ENCODE measurements at regions not wholly inside any gene's neighbourhood (a gene's known extent, or its start where the extent isn't known, plus 50 kb on each side); places are given as distances from the start of the nearest gene placed in this dataset.

- no peaks in the 10 kb centered on the region for H3K27me3 ChIP-seq
- H3K4me1 ChIP-seq = no peaks in the 10 kb centered on the region
- intact Hi-C loops (cut with DNase I) = no loop called here
- no peaks in the 10 kb centered on the region for H3K9me3 ChIP-seq
- H3K36me3 ChIP-seq = no peaks in the 10 kb centered on the region
- no peak overlapping the region for H3K27ac ChIP-seq
- no peak for DNase-seq
- H3K9ac ChIP-seq (ENCODE audit: low read depth in 2 of 2, low read length in 2 of 2) = no peak overlapping the region
- TF ChIP-seq, protein P1, sequence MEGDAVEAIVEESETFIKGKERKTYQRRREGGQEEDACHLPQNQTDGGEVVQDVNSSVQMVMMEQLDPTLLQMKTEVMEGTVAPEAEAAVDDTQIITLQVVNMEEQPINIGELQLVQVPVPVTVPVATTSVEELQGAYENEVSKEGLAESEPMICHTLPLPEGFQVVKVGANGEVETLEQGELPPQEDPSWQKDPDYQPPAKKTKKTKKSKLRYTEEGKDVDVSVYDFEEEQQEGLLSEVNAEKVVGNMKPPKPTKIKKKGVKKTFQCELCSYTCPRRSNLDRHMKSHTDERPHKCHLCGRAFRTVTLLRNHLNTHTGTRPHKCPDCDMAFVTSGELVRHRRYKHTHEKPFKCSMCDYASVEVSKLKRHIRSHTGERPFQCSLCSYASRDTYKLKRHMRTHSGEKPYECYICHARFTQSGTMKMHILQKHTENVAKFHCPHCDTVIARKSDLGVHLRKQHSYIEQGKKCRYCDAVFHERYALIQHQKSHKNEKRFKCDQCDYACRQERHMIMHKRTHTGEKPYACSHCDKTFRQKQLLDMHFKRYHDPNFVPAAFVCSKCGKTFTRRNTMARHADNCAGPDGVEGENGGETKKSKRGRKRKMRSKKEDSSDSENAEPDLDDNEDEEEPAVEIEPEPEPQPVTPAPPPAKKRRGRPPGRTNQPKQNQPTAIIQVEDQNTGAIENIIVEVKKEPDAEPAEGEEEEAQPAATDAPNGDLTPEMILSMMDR (IDR thresholded peaks at IDR 0.05) = no peak
- H3K4me3 ChIP-seq = no peak overlapping the region
Measured at GRCh38 chr15:61641645-61642044, 412.5 kb upstream of the RORA start.

DNA sequence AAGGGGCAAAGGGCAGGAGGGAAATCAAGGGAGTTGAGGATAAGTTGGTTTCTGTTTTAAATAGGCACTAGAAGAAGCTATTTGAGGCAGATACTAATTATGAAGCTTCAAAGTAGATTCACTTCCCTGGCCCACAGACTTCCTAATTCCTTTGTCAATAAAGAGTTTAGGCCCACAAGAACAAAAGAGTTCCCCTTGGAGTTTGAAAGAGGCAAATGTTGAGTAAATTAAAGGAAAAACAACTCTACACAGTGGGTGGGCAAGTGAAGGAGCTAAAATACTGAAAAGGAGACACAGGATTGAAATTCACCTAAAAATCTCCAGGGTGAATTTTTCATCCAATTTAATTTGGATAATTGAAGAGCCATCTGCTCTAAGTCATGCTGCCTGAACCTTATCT, 411.7 kb upstream of the RORA start:
- Histone ChIP-seq H3K36me3 (no peaks in the 10 kb centered on the region), H3K9ac (ENCODE audit: low read depth in 2 of 2, low read length in 2 of 2) (no peak overlapping the region), H3K27ac (no peak overlapping the region), H3K4me1 (no peaks in the 10 kb centered on the region), H3K9me3 (no peaks in the 10 kb centered on the region), H3K4me3 (no peak overlapping the region), H3K27me3 (no peaks in the 10 kb centered on the region)
- intact Hi-C loops (cut with DNase I) = no loop called here
- DNase-seq = no peak
- TF ChIP-seq, protein P1 (IDR thresholded peaks at IDR 0.05) = no peak

- no peak for DNase-seq
- no peak overlapping the region for H3K9ac ChIP-seq (ENCODE audit: low read depth in 2 of 2, low read length in 2 of 2)
- H3K4me1 ChIP-seq = no peaks in the 10 kb centered on the region
- no peak overlapping the region for H3K4me3 ChIP-seq
- no peaks in the 10 kb centered on the region for H3K27me3 ChIP-seq
- H3K9me3 ChIP-seq = no peaks in the 10 kb centered on the region
- intact Hi-C loops (cut with DNase I) = no loop called here
- TF ChIP-seq, protein P1 (IDR thresholded peaks at IDR 0.05) = no peak
- no peak overlapping the region for H3K27ac ChIP-seq
- no peaks in the 10 kb centered on the region for H3K36me3 ChIP-seq
Measured at GRCh38 chr15:61639491-61639890, 410.4 kb upstream of the RORA start.

- H3K36me3 ChIP-seq = no peaks in the 10 kb centered on the region
- H3K9ac ChIP-seq (ENCODE audit: low read depth in 2 of 2, low read length in 2 of 2) = no peak overlapping the region
- H3K4me3 ChIP-seq = no peak overlapping the region
- no peaks in the 10 kb centered on the region for H3K27me3 ChIP-seq
- TF ChIP-seq, protein P1 (IDR thresholded peaks at IDR 0.05) = no peak
- DNase-seq = no peak
- intact Hi-C loops (cut with DNase I) = no loop called here
- H3K4me1 ChIP-seq = no peaks in the 10 kb centered on the region
- no peak overlapping the region for H3K27ac ChIP-seq
- no peaks in the 10 kb centered on the region for H3K9me3 ChIP-seq
Measured at GRCh38 chr15:61634837-61635236, 405.7 kb upstream of the RORA start.

- TF ChIP-seq, protein P1 (IDR thresholded peaks at IDR 0.05) = no peak
- H3K27ac ChIP-seq = no peak overlapping the region
- no peaks in the 10 kb centered on the region for H3K27me3 ChIP-seq
- H3K9ac ChIP-seq (ENCODE audit: low read depth in 2 of 2, low read length in 2 of 2) = no peak overlapping the region
- no peak overlapping the region for H3K4me3 ChIP-seq
- no peaks in the 10 kb centered on the region for H3K4me1 ChIP-seq
- intact Hi-C loops (cut with DNase I) = no loop called here
- no peaks in the 10 kb centered on the region for H3K36me3 ChIP-seq
- no peaks in the 10 kb centered on the region for H3K9me3 ChIP-seq
- no peak for DNase-seq
Measured at GRCh38 chr15:61633951-61634350, 404.8 kb upstream of the RORA start.

GRCh38 chr15:61629269-61629668, 400.2 kb upstream of the RORA start:
- H3K9me3 ChIP-seq = no peaks in the 10 kb centered on the region
- H3K27me3 ChIP-seq = no peaks in the 10 kb centered on the region
- H3K9ac ChIP-seq (ENCODE audit: low read depth in 2 of 2, low read length in 2 of 2) = no peak overlapping the region
- H3K36me3 ChIP-seq = no peaks in the 10 kb centered on the region
- intact Hi-C loops (cut with DNase I) = no loop called here
- no peak overlapping the region for H3K27ac ChIP-seq
- TF ChIP-seq, protein P1 (IDR thresholded peaks at IDR 0.05) = no peak
- no peak for DNase-seq
- no peaks in the 10 kb centered on the region for H3K4me1 ChIP-seq
- H3K4me3 ChIP-seq = no peak overlapping the region
